ENCODE measurements at regions not wholly inside any gene's neighbourhood (a gene's known extent, or its start where the extent isn't known, plus 50 kb on each side); places are given as distances from the start of the nearest gene placed in this dataset.
A peak's percentile ranks its signal among the peaks of the same experiment; 100 is the strongest.

DNA sequence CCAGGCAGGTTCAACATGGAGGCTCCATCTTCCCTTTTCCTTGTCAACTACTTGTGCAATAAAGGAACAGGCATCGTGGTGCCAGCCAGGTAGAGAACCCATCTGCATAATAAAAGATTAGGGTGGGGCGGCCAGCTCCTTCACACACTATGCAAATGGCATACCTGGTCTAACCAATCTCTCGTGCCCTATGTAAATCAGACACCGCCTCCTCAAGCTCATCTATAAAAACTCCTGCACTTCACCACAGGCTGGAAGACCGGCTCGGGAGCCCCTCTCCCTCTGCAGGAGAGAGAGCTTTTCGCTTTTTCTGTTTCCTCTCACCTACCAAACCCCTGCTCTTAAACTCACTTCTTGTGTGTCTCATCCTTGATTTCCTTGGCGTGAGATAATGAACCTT is 244.3 kb upstream of the PUM3 start:
- Histone ChIP-seq H3K4me2 (ENCODE audit: insufficient read depth, low read length) (no peak overlapping the region), H3K9ac (ENCODE audit: insufficient read depth in 1 of 2, low read depth in 2 of 2, low read length in 2 of 2) (no peak overlapping the region), H3K4me3 (no peak overlapping the region), H3K27me3 (ENCODE audit: control insufficient read depth in 2 of 2, insufficient read depth in 2 of 2, low read length in 2 of 2) (no peaks in the 10 kb centered on the region), H3K9me3 (replicated peaks; ENCODE audit: control insufficient read depth, insufficient read depth, low read depth, low read length) (no peaks in the 10 kb centered on the region), H4K20me1 (replicated peaks; ENCODE audit: control insufficient read depth, insufficient read depth, low read length) (no peaks in the 10 kb centered on the region), H3K79me2 (ENCODE audit: control insufficient read depth, insufficient read depth, low read length) (no peaks in the 10 kb centered on the region), H3K27ac (ENCODE audit: extremely low read depth, low read depth, low read length) (no peak overlapping the region), H3K9me1 (ENCODE audit: control insufficient read depth, insufficient read depth, low read length) (no peaks in the 10 kb centered on the region), H3K36me3 (ENCODE audit: control insufficient read depth, insufficient read depth, low read length) (no peaks in the 10 kb centered on the region), H3K4me1 (replicated peaks in 1 of 2; ENCODE audit: control insufficient read depth in 2 of 2, insufficient read depth in 2 of 2, low read length in 2 of 2) (no peaks in the 10 kb centered on the region), H2AFZ (ENCODE audit: low read depth, low read length) (no peak overlapping the region)
- no TSS peak for BruUV-seq (replicated peaks)
- in situ Hi-C loops (cut with MboI) = no loop called here
- ChIA-PET POLR2A (no interaction called here), CTCF (ENCODE audit: low intra/inter-chr PET ratio) (no interaction called here)
- FAIRE-seq = no peak
- intact Hi-C loops (cut with micrococcal nuclease) = no loop called here
- 0% methylated on average over 8 of the region's 8 CpGs for WGBS (ENCODE audit: insufficient coverage, low coverage, missing lambda C conversion rate)
- DNase-seq (ENCODE audit: extremely low read depth in 1 of 4, low spot score in 3 of 4) = no peak
- 0 out of 3 replicates have a peak, but pooled peaks have one; percentile 43 for ATAC-seq
- TF ChIP-seq BRF1 (IDR thresholded peaks at IDR 0.05; ENCODE audit: borderline replicate concordance, extremely low read depth, insufficient read length) (no peak), ZNF121 (CRISPR knock-in tag; conservative IDR thresholded peaks at IDR 0.05) (no peak), RBM22 (IDR thresholded peaks at IDR 0.05; ENCODE audit: low read depth, low read length, poor library complexity, severe bottlenecking) (no peak), HSF4 (CRISPR knock-in tag; IDR thresholded peaks at IDR 0.05; ENCODE audit: borderline replicate concordance) (no peak), CBX1 (IDR thresholded peaks at IDR 0.05; ENCODE audit: low read depth) (no peak), ZNF133 (CRISPR knock-in tag; IDR thresholded peaks at IDR 0.05) (no peak), FUS (optimal IDR thresholded peaks at IDR 0.05; ENCODE audit: low read depth, low read length) (no peak), ETS2 (tag; IDR thresholded peaks at IDR 0.05; ENCODE audit: borderline replicate concordance, poor library complexity, severe bottlenecking) (no peak), POLR3G (IDR thresholded peaks at IDR 0.05; ENCODE audit: extremely low read depth, insufficient read length, insufficient replicate concordance) (no peak)
- TF ChIP-seq, protein P1, sequence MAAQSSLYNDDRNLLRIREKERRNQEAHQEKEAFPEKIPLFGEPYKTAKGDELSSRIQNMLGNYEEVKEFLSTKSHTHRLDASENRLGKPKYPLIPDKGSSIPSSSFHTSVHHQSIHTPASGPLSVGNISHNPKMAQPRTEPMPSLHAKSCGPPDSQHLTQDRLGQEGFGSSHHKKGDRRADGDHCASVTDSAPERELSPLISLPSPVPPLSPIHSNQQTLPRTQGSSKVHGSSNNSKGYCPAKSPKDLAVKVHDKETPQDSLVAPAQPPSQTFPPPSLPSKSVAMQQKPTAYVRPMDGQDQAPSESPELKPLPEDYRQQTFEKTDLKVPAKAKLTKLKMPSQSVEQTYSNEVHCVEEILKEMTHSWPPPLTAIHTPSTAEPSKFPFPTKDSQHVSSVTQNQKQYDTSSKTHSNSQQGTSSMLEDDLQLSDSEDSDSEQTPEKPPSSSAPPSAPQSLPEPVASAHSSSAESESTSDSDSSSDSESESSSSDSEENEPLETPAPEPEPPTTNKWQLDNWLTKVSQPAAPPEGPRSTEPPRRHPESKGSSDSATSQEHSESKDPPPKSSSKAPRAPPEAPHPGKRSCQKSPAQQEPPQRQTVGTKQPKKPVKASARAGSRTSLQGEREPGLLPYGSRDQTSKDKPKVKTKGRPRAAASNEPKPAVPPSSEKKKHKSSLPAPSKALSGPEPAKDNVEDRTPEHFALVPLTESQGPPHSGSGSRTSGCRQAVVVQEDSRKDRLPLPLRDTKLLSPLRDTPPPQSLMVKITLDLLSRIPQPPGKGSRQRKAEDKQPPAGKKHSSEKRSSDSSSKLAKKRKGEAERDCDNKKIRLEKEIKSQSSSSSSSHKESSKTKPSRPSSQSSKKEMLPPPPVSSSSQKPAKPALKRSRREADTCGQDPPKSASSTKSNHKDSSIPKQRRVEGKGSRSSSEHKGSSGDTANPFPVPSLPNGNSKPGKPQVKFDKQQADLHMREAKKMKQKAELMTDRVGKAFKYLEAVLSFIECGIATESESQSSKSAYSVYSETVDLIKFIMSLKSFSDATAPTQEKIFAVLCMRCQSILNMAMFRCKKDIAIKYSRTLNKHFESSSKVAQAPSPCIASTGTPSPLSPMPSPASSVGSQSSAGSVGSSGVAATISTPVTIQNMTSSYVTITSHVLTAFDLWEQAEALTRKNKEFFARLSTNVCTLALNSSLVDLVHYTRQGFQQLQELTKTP (IDR thresholded peaks at IDR 0.05; ENCODE audit: low read depth in 1 of 2, partially characterized antibody in 2 of 2) = no peak
- TF ChIP-seq, protein P2, sequence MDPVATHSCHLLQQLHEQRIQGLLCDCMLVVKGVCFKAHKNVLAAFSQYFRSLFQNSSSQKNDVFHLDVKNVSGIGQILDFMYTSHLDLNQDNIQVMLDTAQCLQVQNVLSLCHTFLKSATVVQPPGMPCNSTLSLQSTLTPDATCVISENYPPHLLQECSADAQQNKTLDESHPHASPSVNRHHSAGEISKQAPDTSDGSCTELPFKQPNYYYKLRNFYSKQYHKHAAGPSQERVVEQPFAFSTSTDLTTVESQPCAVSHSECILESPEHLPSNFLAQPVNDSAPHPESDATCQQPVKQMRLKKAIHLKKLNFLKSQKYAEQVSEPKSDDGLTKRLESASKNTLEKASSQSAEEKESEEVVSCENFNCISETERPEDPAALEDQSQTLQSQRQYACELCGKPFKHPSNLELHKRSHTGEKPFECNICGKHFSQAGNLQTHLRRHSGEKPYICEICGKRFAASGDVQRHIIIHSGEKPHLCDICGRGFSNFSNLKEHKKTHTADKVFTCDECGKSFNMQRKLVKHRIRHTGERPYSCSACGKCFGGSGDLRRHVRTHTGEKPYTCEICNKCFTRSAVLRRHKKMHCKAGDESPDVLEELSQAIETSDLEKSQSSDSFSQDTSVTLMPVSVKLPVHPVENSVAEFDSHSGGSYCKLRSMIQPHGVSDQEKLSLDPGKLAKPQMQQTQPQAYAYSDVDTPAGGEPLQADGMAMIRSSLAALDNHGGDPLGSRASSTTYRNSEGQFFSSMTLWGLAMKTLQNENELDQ (CRISPR knock-in tag; IDR thresholded peaks at IDR 0.05; ENCODE audit: borderline replicate concordance) = no peak

All from K562 (cell line).